Type B pancreatic cell (in vitro differentiated cells): ENCODE measurements at regions not wholly inside any gene's neighbourhood (a gene's known extent, or its start where the extent isn't known, plus 50 kb on each side); places are given as distances from the start of the nearest gene placed in this dataset.
"Not testable (repeated sequence)": the region's sequence is repeated elsewhere in the genome, so short reads cannot be mapped to it uniquely, and the experiment has no call there.

Experiments
- DNase-seq: peaks from one replicate; pipeline ENCODE4 v3.0.0; 2021; ENCODE audit warnings: mixed read lengths; ENCODE audit not compliant: unreplicated experiment; ENCODE audit errors: extremely low spot score
- H3K27ac Mint-ChIP-seq: 2 replicates; pipeline ENCODE4 v1.8.0; 2021; ENCODE audit warnings: mild to moderate bottlenecking, mixed read lengths
- H3K27me3 Mint-ChIP-seq: 2 replicates; pipeline ENCODE4 v1.8.0; 2021; ENCODE audit warnings: mixed read lengths
- H3K36me3 Mint-ChIP-seq: 2 replicates; pipeline ENCODE4 v1.8.0; 2021; ENCODE audit warnings: mixed read lengths
- H3K4me1 Mint-ChIP-seq: one replicate; pipeline ENCODE4 v1.8.0; 2021; ENCODE audit warnings: mixed read lengths; ENCODE audit not compliant: unreplicated experiment
- H3K4me3 Mint-ChIP-seq: 2 replicates; pipeline ENCODE4 v1.8.0; 2021; ENCODE audit warnings: mild to moderate bottlenecking, mixed read lengths
- H3K9me3 Mint-ChIP-seq: 2 replicates; pipeline ENCODE4 v1.8.0; 2021; ENCODE audit warnings: mixed read lengths
- TF ChIP-seq, protein P1 (sequence below): fragments of 200-600 bp; sonication (generic); conservative IDR thresholded peaks from 2 replicates; pipeline ENCODE4 v1.5.0; 2021; ENCODE audit warnings: antibody characterized with exemption, mild to moderate bottlenecking

DNA sequence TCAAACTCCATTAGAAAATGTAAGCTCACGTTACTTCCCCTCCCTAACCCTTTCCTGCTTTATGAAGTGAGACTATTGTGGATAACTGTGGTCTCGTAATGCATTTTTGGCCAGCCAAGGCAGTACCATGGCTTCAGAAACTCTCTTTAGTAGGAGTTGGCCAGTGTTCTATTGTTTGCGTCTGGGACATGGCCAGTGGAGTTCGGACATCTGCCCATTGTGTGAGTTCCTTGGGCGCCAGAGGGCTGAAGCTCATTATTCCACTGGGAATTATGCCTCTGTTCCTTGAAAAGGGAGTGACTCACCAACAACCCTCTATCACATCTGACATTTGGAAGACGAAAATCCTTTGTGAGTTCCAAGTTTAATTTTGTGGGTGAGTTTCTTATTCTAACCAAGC, 319.5 kb upstream of the SOX9 start:
- H3K27ac Mint-ChIP-seq, result no peak overlapping the region

DNA sequence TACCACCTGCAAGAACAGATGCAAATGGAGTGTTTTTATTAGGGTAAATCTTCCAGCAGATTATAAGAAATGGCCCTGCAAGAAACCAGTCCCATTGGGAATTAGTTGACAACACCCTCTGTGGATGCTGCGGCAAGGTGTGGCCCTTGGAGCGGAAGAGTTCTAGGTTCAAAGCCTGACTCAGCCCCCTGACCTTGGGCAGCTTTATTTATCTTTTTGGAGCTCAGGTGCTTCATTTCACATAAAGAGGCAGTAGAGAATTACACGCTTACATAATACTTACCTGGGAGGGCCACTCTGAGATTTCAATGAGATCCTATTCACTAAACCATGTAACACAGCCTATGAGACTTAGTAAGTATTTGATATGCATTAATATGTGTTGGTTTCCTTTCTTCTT, 318.2 kb upstream of the SOX9 start:
- H3K36me3 Mint-ChIP-seq, result no peaks in the 10 kb centered on the region
- H3K27ac Mint-ChIP-seq, result no peak overlapping the region
- no peak for DNase-seq
- TF ChIP-seq, protein P1, sequence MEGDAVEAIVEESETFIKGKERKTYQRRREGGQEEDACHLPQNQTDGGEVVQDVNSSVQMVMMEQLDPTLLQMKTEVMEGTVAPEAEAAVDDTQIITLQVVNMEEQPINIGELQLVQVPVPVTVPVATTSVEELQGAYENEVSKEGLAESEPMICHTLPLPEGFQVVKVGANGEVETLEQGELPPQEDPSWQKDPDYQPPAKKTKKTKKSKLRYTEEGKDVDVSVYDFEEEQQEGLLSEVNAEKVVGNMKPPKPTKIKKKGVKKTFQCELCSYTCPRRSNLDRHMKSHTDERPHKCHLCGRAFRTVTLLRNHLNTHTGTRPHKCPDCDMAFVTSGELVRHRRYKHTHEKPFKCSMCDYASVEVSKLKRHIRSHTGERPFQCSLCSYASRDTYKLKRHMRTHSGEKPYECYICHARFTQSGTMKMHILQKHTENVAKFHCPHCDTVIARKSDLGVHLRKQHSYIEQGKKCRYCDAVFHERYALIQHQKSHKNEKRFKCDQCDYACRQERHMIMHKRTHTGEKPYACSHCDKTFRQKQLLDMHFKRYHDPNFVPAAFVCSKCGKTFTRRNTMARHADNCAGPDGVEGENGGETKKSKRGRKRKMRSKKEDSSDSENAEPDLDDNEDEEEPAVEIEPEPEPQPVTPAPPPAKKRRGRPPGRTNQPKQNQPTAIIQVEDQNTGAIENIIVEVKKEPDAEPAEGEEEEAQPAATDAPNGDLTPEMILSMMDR, result no peak
- no peaks in the 10 kb centered on the region for H3K9me3 Mint-ChIP-seq
- no peaks in the 10 kb centered on the region for H3K4me1 Mint-ChIP-seq
- H3K27me3 Mint-ChIP-seq, result peaks cover 2% of the 10 kb centered on the region
- no peak overlapping the region for H3K4me3 Mint-ChIP-seq

More for the DNA sequence above, 319.5 kb upstream of the SOX9 start:
- Mint-ChIP-seq H3K36me3 (no peaks in the 10 kb centered on the region), H3K4me3 (no peak overlapping the region), H3K4me1 (no peaks in the 10 kb centered on the region), H3K9me3 (no peaks in the 10 kb centered on the region), H3K27me3 (peaks cover 2% of the 10 kb centered on the region)
- TF ChIP-seq, protein P1, result no peak
- DNase-seq, result no peak

DNA sequence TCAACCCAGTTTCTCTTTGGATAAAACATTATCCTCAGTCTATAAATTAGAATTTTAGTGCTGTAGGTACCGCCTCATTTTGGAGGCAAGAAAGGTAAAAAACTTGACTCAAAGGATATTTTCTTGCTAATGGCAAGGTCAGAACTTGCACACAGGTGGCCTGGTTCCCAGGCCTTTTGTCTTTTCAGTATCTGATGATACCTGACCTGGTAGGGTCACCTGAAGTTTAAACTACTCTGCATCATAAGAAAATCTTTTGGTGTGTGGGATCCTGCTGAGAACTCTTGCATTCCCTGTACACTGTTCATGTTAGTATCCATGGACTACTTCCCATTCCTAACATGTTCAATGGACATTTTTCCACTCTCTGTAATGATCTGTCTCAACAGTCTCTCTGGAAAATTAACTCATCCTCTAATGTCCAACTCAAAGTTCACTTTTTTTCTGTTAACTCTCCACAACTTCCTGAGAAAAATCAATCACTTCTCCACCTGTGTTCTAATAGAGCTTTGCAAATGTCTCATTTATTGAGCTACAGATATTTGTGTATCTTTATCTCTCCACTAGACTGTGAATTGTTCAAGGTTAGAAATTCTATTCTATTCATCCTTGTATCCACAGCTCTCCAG, 317.1 kb upstream of the SOX9 start:
- Mint-ChIP-seq H3K4me1 (no peaks in the 10 kb centered on the region), H3K36me3 (no peaks in the 10 kb centered on the region), H3K9me3 (no peaks in the 10 kb centered on the region), H3K27me3 (no peaks in the 10 kb centered on the region), H3K27ac (no peak overlapping the region), H3K4me3 (no peak overlapping the region)
- TF ChIP-seq, protein P1, result no peak
- no peak for DNase-seq

DNA sequence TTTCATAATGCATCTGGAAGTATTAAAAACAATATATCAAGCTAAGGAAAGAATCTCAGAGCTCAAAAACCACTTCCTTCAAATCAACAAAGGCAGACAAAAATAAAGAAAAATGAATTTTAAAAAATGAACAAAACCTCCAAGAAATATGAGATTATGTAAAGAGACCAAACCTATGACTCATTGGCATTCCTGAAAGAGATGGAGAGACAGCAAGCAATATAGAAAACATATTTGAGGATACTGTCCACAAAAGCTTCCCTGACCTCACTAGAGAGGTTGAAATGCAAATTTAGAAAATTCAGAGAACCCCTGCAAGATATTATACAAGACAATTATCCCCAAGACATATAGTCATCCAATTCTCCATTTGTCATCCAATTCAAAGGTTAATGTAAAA, 311.3 kb upstream of the SOX9 start:
- Mint-ChIP-seq H3K36me3 (no peaks in the 10 kb centered on the region), H3K27ac (no peak overlapping the region), H3K9me3 (peaks cover 11% of the 10 kb centered on the region), H3K4me1 (no peaks in the 10 kb centered on the region), H3K4me3 (no peak overlapping the region), H3K27me3 (peaks cover 4% of the 10 kb centered on the region)
- TF ChIP-seq, protein P1, result no peak
- DNase-seq, result no peak

DNA sequence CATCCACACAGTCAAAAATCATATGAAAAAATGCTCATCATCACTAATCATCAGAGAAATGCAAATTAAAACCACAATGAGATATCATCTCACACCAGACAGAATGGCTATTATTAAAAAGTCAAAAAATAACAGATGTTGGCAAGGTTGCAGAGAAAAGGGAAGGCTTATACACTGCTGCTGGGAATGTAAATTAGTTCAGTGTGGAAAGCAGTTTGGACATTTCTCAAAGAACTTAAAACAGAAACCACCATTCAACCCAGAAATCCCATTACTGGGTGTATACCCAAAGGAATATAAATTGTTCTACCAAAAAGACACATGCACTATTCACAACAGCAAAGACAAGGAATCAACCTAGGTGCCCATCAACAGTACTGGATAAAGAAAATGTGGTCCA, 307.0 kb upstream of the SOX9 start:
- H3K36me3 Mint-ChIP-seq, H3K27me3 Mint-ChIP-seq, H3K27ac Mint-ChIP-seq, H3K4me1 Mint-ChIP-seq, DNase-seq, H3K4me3 Mint-ChIP-seq: not testable (repeated sequence)
- H3K9me3 Mint-ChIP-seq, result peaks cover 15% of the 10 kb centered on the region

DNA sequence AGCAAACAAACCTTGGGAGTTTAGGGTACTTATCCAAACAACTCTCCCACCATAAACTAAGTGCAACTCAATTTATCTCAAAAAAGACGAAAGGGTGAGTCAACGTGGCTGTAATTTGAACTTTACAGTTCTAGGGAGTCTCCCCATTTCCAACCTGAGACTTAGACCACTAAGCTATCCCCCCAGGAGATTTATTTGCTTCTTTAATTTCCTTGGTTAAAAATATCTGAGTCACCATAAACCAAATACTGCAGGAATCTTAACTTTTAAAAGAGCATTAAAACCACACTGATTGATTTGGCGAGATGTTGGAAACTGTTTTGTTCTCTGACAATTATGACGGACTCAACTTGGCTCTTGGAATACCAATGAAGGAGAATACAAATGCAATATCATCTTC, 299.3 kb upstream of the SOX9 start:
- no peak overlapping the region for H3K27ac Mint-ChIP-seq
- TF ChIP-seq, protein P1, result no peak
- DNase-seq, result no peak
- no peaks in the 10 kb centered on the region for H3K36me3 Mint-ChIP-seq
- H3K27me3 Mint-ChIP-seq, result peaks cover 3% of the 10 kb centered on the region
- peaks cover 4% of the 10 kb centered on the region for H3K9me3 Mint-ChIP-seq
- H3K4me1 Mint-ChIP-seq, result peaks cover 24% of the 10 kb centered on the region
- no peak overlapping the region for H3K4me3 Mint-ChIP-seq
